ENCODE measurements at regions not wholly inside any gene's neighbourhood (a gene's known extent, or its start where the extent isn't known, plus 50 kb on each side); places are given as distances from the start of the nearest gene placed in this dataset.

DNA sequence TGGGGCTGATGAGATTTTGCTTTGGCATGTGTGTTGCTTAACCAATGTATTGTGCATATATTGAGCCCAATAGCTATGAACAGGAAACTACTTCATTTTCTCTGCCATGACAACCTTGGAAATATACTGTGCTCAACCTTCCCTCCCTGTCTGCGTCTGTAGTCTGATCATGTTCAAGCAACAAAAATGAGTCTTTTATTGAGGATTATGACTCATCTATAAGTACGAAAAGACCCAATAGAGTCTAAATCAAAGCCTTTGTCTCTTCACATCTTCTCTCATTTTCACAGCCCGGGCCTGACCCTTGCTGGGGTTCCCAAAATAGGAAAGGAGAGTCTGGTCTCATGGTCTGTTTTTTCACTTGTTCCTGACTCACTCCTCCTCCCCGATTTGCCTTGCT is 158.2 kb downstream of the CAND1 start:
- DNase-seq (ENCODE audit: low read depth), result no peak

DNA sequence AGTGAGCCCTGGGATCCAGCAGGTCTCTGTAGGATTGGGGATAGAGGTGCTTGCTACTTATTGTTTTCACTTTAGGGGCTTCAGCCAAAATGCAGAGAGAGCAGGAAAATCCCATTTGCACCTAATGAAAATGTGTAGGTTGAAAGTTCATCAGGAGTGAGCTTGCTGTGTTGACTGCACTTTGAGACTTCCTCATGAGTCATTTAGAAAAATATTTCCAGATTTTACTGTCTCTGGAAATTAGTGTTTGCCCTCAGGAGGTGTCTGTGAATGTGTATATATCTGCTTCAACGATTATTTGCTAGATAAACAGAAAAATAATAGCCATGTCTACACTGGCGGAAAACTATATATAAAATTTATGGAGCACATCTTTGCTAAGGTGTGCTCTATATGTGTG is 159.3 kb downstream of the CAND1 start:
- DNase-seq (ENCODE audit: low read depth), result no peak

DNA sequence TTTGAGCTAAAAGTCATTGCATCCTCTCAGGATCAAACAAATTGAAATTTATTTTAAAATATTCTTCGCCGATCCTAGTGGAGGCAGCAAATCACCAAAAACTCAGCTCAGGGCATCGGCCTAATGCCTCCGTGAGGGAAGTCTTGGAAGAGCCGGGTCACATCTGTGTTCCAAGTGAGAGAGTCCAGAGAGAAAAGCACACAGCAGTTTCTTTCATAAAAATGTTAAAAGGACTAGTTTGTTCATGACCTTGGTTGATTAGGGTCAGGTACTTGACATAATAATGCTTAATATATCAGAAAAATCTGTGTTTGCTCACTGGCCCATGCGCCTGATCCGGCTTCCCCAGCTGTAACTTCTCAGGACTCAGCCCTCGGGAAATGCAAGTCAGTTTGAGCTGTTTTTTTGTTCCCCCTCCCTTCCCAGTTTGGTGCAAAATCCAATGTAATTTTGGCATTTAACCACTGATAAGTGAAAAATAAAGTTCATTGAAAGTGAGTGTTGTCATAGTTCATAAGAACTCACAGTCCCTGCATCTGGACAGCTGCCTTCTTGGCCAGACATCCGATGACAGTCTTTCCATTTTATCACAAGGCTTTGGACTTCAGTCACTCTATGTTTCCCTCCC is 161.7 kb downstream of the CAND1 start:
- DNase-seq (ENCODE audit: low read depth), result no peak

DNA sequence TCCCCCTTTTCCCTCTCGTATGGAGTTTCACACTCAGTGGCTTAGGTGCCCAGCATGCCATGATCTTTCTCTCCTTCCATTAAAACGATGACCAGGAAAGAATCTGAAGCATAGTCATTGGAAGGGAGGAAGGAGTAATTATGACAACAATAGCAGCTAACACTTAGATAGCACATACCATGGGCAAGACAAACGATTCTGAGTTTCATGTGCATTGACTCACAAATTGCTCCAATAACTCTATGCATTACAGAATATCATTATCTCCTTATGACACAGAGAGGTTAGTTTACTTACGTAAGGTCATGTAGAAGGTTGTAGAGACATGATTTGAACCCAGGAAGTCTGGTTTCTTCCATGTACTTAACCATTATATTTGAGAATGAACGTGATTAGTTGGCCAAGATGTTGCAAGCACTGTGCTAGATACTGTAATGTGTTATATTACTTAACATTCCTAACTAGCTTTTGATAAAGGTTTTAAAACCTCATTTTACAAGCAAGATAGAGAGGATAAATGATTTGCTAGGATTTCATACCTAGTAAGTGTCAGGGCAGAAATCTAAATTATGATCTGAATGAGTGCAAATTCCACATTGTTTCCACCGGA is 162.4 kb downstream of the CAND1 start:
- DNase-seq (ENCODE audit: low read depth), result no peak

DNA sequence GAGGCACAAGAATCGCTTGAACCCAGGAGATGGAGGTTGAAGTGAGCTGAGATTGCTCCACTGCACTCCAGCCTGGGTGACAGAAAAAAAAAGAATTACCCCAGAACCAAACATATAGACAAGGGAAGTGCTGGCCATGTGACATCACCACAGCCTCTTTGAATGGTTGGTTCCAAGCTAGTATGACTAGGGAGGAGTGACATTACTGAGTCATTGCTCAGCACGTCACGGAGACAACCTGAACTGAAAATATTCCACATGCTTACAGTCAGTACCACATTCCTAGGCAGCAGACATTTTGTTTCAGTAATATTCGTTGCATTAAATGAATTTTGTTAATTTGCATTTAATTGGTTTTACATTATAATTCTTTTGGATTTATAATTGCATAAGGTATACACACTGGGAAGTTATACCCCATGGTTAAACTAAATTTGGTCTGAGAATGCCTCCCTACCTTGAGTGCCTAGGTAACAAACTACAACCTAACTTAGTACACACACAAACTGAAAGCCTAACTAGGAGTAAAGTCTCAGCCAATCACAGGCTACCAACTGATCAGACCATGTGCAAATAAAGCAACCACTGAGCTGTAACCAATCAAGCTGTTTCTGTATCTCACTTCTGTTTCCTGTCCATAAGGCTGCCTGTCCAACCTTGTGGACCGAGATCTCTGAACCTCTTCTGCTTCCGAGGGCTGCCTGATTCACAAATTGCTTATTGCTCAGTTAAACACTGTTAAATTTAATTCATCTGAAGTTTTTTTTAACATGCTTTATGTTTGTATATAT is 164.4 kb downstream of the CAND1 start:
- no peak for DNase-seq (ENCODE audit: low read depth)

DNA sequence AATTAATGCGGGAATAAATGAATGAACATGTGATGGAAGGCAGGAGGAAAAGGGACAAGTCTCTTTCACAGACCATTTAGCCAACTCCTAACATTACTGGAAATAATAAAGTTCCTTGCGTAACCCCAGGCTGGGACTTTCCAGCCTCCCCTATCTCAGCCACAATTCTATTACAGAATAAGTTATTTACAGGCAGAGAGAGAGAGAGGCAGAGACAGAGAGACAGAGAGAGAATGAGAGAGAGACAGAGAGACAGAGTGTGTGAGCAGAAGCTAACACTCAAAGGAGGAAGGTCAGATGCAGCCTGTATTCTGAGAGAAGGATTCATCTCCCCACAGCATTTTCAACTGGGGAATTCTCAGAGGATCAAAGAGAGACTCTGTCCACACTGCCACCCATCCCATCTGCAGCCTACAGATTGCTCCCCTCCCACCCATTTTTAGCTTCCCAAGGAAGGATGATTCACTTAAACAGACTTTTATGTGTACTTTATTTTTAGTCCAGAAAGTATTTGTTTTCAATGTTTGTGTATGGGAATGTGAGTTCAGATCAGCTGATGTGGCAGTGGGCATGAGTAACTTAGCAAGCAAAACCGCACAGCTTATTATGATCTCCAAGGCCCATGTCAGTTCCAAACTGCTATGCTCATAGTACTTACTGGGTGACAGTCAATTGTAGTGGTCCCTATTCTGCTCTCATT is 165.7 kb downstream of the CAND1 start:
- no peak for DNase-seq (ENCODE audit: low read depth)

DNA sequence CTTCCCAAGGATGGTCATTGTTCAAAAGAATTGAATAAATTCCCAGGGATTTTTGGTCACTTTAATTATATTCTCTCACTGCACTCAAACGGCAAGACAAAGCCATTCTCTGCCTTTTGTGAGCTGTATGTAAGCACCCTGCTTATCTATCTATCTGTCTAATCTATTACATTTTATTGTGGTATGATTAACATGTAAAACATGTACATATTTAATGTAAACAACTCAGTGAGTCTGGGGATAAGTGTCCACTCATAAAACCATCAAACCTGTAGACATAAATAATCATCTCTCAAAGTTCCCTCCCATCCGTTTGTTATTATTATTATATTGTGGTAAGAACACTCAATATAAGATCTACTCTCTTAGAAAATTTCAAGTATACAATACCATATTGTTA is 167.1 kb downstream of the CAND1 start:
- no peak for DNase-seq (ENCODE audit: low read depth)

DNA sequence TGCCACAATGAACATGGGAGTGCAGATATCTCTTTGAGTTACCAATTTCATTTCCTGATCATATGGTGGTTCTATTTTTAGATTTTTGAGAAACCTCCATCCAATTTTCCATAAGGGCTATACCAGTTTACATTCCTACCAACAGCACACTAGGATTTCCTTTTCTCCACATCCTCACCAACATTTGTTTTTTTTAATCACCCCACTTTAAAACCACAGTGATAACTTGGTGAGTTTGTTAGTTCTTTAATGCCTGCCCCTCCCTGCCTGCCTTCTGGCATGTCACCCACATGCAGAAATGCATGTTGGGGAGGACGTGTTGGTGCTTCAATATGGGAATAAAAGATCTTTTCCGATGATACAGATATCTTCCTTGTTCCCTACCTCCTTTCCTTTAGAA is 167.9 kb downstream of the CAND1 start:
- no peak for DNase-seq (ENCODE audit: low read depth)

DNA sequence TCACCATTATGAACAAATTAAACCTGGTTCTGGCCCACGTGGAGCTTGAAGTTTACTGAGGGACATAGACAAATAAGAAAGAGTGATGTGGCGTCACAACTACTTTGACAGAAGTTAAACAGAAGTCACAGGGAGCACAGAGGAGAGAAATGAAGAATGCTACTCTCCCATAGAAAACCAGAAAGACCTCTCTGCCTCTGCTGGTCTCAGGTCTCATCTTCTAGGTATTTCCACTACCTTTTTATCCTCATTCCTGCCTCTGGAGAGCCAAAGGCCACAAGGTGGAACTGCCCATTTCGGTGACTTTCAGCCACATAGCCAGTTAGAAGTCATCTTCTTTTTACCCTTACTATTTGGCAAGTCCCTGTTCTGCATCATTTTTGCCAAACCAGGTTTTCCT is 170.5 kb downstream of the CAND1 start:
- DNase-seq (ENCODE audit: low read depth), result no peak

DNA sequence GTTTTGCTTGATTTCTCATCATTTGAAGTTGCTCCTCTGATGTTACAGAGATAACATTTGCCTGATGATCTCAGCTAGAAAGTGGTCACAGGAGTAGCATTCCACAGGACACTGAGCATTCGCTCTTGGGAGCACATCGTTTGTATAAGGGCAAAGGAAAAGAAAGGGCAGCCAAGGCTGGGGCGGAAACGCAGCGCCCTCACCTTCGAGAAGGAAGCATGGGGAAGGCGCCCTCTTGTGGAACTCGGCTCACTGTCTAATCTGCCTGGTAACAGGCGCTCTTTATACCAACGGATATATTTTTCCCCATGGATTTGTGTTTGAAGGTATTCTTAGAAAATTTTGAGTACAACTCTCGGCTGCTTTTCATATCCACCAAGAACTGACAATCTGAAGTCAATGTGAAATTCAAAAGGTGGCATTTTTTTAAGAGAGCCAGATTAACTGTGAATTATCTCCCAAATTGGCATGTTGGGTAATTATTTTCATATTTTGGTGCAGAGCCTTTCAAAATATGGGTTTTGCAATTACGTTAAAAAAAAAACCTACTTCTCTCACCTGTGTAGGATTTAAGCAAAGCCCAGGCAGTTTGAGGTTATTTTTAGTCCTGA is 172.7 kb downstream of the CAND1 start:
- peak; percentile 61 for DNase-seq (ENCODE audit: low read depth)

DNA sequence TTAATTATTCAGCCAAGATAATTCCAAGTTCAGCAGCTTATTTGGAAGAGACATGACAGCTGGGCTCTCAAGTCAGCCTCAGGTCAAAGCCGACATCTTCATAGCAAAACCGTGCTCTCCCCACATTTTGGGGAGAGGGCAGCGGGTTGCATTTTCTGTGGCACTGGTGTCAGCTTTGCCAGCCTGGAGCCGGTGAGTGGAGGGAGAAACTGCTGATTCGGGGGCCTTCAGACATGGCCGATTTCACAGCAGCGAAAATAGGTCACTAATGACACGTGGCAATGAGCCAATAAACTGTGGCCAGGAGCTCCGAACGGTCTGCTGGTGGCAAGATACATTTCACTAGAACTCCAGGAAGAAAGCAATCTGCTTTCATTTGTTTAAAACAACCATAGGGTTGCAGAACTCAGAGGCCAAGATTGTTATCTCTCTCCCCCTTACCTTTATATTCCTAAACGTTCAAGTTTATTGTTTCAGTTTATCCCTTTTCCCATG is 173.2 kb downstream of the CAND1 start:
- no peak for DNase-seq (ENCODE audit: low read depth)

DNA sequence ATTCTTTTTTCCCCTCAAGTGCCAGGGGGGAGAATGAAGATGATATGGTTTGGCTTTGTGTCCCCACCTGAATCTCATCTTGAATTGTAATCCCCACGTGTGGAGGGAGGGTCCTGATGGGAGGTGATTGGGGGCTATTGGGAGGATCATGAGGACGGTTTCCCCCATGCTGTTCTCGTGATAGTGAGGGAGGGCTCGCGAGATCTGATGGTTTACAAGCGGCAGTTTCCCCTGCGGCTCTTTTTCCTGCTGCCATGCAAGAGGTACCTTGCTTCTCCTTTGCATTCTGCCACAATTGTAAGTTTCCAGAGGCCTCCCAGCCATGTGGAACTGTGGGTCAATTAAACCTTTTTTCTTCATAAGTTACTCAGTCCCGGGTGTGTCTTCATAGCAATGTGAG is 173.7 kb downstream of the CAND1 start:
- no peak for DNase-seq (ENCODE audit: low read depth)

DNA sequence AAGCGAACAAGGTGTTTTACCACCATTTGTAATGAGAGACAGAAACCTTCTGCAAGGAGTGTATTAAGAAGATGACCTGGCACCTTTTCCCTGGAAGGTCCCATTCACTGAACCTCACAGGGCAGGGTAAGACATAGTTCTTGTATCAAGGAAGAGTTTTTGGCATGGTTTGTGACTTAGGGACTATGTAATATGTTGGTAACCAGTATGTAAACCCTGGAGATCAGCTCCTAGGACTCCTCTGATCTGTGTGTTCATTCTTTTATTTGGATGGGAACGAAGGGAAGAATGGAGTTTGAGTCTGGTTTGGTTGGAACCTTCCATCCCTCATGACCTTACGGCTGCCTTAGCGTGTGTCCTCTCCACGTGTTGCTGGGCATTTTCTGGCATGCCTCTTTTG is 175.4 kb downstream of the CAND1 start:
- no peak for DNase-seq (ENCODE audit: low read depth)

DNA sequence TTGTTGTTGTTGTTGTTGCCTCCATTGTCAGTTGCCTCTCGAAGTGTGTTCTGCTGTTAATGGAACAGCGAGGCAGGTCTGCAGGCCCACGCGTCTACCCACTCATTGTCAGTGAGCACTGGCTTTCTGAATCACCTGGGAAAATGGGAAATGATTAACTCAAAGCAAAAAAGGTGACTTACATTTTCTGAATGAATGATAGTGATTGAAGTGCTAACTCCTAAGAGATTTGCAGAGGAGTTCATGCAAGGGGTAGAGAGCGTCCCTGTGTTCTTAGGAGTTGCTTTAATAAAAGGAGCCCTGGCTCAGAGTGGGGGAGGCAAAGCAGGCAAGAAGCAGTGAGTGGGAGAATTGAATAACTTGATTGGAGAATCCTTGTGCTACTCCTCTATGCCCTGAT is 177.6 kb downstream of the CAND1 start:
- DNase-seq (ENCODE audit: low read depth), result no peak

DNA sequence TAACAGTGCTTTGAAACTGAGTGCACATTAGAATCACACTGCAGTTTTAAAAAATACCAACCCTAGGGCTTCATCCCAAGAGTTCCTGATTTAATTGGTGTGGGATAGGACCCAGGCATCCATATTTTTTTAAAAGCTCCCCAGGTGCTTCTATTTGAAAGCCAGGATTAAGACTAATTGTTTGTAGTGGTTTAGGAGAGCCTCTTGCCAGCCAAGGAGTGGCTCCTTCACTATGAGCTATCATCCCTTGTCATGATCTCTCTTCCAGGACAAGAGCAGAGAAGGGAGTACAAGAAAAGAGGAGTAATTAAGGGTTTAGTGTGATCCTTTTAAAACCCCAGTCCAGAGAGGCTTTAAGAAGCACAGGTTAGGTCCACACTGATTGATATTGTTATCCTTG is 178.0 kb downstream of the CAND1 start:
- DNase-seq (ENCODE audit: low read depth), result no peak

DNA sequence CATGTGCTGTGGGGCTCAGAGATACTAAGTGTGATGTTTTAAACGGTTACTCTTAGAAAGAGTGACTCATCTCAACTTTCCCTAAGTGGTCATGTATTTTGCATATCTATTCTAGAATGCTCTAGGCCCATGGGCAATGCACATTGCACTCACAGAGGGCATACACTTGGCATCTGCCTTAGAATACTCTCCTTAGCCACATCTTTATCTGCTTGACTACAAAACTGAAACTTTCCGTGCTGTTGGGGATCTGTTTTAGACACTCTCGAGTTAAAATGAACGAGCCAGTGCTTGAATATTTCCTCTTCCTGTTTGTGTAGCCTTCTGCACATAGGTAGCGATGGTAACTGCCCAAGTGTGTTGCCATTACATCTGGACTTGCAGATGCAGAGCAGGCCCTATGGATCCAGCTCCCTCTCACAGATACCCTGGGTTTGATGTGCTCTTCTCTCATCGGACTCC is 180.5 kb downstream of the CAND1 start:
- no peak for DNase-seq (ENCODE audit: low read depth)

DNA sequence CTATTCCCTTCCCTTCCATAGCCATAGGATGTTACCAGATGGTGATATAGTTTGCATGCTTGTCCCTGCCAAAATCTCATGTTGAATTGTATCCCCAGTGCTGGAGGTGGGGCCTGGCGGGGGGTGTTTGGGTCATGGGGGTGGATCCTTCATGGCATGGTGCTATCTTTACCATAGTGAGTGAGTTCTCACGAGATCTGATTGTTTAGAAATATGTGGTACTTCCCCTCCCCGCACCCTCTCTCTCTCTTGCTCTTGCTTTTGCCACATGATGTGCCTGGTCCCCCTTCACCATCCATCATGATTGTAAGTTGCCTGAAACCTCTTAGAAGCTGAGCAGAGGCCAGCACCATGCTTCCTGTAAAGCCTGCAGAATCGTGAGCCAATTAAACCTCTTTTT is 181.3 kb downstream of the CAND1 start:
- no peak for DNase-seq (ENCODE audit: low read depth)

DNA sequence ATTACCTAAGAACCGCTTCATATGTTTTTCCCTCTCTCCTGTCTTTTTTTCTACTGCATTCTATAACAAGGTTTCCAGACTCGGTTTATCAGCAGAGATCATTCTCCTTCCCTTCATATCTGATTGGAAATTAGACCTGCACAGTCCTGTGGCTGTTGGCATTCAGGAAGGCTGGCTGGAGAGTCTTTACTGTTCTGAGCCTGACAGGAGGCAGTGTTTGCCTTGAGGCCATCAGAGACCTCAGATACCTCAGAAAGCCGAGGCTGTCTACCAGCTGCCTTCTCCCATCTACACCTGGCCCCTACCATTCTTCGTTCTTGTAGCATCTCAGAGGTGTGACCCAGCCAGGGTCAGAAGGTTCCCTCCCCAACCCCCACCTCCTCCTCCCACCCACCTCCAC is 182.0 kb downstream of the CAND1 start:
- DNase-seq (ENCODE audit: low read depth), result no peak

DNA sequence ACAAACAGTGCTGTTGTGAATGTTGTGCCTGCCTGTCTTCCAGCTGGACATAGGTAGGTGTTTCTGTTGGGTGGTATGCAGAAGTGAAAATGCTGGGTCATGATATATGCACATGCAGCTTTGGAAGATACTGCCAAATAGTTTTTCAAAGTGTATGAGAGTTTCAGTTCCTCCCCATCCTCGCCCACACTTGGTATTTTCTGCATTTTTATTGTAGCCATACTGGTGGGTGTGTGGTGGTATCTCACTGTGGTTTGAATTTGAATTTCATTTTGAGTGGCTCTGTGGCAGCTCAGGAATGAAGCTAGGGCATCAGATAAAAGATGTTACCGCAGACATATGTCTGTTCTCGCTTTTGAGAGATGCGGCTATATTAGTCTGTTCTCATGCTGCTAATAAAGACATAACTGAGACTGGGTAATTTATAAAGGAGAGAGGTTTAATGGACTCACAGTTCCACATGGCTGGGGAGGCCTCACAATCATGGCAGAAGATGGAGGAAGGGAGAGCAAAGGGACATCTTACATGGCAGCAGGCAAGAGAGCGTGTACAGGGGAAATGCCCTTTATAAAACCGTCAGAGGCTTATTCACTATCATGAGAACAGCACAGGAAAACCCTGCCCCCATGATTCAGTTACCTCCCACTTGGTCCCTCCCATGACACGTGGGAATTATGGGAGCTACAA is 183.1 kb downstream of the CAND1 start:
- DNase-seq (ENCODE audit: low read depth), result no peak

DNA sequence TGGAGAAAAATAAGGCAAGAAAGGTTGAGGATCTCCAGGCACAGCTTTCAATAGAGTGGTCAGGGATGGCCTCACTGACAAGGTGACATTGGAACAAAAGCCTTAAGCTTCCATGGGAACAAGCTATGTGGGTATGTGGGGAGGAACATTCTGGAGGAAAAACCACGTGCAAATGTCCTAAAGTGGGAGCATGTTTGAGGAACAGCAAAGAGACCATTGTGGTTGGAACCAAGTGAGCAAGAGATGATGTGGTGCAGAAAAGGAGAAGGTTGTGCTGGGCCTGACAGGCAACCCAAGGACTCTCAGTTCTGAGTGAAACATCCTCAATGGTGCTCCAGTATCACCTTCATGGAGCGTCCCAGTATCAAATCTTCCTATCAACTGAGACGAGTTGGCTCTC is 184.0 kb downstream of the CAND1 start:
- no peak for DNase-seq (ENCODE audit: low read depth)

DNA sequence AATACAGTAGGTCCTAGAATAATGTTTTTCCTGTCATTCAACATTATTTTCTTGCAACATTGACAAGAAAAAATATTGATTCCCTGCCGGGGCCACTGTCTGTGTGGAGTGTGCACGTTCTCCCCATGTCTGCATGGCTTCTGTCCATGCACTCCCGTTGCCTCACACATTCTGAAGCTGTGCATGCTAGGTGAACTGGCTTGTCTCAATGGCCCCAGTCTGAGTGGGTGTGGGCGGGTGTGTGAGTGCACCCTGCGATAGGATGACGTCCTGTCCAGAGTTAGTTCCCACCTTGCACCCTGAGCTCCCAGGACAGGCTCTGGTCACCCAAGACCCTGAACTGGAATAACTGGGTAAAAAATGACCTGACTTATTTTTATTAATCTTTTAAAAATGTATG is 186.1 kb downstream of the CAND1 start:
- DNase-seq (ENCODE audit: low read depth), result no peak

DNA sequence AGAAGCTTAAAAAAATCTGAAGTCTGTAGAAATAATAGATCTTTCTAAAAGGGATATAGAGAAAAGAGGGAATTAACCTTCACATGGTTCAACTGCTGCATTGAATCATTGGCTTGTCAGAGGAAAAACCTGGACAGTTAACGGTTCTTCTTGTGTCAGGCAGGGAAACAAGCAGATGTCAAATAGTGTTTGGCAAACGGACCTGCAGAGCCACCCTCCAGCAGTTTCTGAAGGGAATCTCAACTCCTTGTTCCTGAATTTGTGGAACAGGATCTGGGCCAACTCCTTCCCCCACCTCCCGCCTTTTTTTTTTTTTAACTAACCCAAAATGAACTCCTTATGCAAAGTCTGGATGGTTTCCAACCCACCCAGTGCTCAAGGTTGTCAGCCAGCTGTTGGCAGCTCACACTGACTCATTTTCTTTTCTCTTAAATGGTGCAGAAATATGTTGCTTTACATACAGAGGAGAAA is 187.3 kb downstream of the CAND1 start:
- no peak for DNase-seq (ENCODE audit: low read depth)

All from activated T-helper 9 cell treated with anti-CD3 and anti-CD28 coated beads, Interleukin-2, amount 50 U/mL, for 16 hours (primary cell).